AG20443 (cell line): ENCODE measurements at regions not wholly inside any gene's neighbourhood (a gene's known extent, or its start where the extent isn't known, plus 50 kb on each side); places are given as distances from the start of the nearest gene placed in this dataset.
"Not testable (repeated sequence)": the region's sequence is repeated elsewhere in the genome, so short reads cannot be mapped to it uniquely, and the experiment has no call there.

ENCODE experiments used
- DNase-seq: peaks from one replicate; pipeline ENCODE4 v3.0.0; 2012; ENCODE audit warnings: low spot score, mixed read lengths

DNA sequence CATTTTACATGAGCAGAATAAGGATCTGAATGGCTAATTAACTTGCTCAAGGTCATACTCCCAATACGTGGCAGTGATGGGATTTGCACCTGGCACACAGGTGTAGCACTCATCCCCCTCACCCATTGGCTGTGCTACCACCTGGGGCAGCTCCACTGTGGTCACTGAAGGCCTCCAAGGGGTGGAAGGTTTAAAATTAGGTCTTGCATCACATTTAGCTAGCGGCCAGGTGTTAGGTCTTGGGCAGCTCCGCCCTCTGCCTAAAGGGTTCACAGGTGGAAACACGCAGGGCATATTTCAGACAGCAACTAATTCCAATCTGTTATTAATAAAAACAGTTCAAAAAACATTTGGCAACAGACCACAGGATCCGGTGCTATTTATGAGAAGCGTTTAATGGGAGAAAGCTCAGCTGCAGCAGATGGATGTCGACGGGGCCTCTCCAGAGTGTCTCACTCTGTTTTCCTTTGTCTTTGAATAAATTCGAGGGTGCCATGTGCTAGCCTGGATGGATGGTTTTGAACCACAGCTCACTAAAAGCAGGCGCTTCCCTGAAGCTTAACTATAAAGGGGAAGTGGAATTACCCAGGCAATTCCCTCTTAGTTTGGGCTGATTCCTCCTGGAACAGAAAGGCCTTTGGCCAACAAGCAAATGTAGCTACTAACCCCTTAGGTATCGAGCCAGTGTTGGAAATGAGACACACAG, 1017.6 kb downstream of the TYW1 start:
- DNase-seq, result no peak

DNA sequence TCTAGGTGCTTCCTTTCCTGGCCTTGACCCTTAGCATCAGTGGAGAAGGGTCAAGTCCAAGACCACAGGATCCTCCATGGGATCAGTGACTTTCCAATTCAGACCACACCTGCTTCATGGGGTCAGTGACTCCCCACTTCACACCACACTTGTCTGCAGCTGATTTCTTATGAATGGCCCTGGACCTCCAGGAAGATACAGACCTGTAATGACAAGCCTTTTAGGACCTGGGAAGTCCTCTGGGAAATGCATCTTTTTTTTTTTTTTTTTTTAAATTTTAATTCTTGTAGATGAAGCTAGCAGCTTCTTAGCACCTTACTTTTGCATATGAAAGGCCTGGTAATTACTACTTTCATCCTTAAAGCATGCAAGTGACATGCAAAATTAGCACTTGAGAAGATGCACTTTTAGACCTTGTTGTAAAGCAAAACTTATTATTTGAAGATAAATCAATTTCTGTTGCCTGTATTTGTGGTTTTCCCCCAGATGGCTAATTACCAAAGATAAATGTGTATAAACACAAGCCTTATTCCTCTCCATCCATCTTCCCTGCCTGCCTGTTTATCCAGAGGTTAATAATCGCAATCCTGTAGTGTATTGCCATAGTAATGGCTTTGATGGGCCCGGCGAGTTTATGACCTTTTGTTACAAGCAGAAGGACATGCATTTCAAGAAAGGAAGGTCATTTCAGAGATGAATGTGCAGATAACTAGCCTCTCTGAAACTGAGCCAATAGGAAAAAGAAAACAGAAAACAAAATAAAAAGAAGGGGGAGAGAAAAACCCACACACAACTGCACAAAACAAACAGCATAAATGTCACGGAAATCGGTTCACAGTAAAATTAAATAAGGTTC, 1018.7 kb downstream of the TYW1 start:
- DNase-seq, result no peak

DNA sequence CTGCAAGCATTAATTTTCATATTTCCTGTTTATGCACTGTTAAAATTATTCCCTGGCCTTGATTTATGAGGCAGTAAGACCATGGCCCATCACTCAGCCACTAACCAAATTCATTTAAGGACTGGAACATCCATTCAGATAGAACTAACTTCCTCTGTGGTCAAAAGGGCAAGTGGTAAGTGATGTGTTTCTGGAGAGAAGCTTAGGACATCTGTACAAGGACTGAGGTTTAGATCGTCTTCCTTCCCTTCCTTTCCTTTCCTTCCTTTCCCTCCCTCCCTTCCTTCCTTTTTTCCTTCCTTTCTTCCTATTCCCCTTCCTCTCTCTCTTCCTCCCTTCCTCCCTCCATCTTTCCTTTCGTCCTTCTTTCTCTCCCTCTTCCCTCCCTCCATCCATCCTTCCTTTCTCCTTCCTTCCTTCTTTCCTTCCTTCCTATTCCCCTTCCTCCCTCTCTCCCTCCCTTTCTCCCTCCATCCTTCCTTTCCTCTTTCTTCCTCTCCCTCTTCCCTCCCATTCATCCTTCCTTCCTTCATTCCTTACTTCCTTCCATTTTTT, 1019.4 kb downstream of the TYW1 start:
- no peak for DNase-seq

GRCh38 chr7:68020102-68020501, 1023.5 kb downstream of the TYW1 start:
- DNase-seq, result no peak

DNA sequence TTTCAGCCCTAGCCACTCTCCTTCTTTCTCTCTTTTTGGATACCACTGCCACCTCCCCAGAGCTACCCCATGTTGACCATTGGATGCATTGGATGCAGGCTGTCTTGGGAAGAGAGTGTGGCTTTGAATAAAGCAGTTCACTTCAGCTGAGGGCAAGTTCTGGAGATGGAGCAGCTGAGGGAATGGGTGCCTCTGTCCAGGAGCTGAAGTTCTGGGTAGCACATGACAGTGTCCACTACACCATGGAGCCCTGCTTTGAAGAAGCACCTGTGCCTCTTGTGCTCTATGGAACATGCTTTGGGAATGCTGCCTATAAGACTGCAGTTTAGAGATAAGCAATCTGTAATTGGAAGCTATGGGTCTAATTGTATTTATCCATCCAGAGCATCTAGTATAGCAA, 1028.7 kb downstream of the TYW1 start:
- no peak for DNase-seq

DNA sequence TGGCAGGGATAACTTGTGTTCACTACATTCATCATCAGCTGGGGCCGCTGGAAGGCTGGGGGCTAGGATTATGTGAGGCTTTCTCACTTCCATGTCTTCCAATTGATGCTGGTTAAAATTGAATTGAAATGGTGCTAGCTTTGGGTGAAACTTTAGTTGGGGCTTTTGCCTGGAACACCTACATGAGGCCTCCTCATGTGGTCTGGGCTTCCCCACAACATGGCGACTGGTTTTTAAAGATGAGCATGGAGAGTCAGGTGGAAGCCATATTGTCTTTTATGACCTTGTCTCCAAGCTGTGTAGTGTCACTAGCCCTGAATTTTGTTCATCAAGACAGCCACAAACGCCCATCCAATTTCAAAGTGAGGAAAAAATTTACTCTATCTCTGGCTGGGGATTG, 1033.9 kb downstream of the TYW1 start:
- no peak for DNase-seq

DNA sequence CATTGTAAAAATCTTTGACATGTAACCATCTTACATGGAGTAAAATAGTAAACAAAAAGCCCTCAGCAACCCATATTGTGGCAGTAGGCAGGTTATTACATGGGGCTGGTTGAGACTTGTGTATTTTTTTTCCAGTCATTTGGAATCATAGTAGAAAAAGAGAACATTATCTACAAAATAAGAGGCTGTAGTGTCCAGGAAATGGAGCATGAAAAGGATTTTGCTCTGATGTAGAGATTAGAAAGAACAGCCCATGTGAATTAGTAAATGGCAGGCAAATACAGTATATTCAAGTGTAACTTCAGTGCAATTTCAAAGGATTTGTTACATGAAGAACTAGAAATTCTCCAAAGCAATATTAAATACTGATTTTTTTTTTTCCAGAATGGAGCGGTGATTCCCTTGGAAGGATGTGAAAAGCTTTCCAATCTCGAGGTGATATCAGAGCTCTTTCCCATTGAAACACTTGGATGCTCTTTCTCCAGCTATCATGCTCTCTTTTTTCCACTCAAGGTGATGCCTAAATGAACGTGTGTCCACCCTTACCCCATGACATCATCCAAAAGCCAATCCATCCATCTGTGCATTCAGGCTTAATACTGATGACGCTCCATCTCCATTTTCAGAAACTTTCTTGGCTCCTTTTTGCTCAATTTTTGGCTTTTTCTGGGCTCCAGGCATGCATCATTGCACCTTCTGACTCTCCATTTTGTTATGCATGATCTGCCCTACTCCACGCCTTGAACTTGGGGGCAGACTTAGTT, 1034.7 kb downstream of the TYW1 start:
- no peak for DNase-seq

DNA sequence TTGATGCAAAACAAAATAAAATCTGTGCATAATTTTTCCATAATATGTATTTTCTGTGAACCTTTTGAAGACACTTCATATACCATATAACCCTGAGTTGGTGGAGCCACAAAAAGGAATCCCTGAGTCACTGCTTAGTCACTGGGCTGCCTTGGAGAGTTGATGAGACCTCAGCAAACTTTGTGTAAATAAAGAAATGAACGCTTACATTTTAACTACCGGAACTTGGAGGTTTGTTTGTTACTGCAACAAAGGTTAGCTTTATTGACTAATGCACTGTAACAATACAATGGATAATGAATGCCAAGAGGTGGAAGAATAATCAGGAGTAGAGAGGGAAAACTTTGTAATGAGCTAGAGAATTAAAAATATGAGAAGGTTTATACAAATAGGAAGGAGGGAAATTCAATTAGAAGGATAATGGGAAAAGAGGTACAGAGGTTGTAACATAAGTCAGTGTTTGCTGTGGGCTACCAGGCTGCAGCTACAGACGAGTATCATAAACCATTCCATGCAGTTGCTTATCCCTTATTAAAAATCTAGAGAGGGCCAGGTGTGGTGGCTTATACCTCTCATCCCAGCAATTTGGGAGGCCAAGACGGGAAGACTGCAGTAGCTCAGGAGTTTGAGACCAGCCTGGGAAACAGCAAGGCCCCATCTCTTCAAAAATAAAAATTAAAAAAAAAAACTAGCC, 1042.1 kb downstream of the TYW1 start:
- no peak for DNase-seq

DNA sequence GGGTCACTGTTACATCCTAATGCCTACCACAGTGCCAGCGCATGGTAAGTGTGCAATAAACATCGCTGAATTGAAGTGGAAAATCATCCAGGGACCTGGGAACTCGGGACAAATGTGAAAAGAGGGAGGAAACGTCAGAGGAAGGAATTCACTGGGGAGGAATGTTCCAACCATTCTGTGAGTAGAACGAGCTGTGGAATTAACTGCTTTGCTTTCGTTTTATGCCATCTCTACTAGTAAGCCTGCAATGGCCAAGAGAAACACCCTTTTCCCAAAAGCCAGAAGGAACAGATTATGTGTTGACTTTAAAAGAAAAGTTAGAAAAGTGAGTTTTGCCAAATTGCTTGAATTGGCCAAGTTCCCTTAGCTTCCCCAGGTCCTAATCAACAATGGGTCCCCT, 1044.9 kb downstream of the TYW1 start:
- DNase-seq, result no peak

DNA sequence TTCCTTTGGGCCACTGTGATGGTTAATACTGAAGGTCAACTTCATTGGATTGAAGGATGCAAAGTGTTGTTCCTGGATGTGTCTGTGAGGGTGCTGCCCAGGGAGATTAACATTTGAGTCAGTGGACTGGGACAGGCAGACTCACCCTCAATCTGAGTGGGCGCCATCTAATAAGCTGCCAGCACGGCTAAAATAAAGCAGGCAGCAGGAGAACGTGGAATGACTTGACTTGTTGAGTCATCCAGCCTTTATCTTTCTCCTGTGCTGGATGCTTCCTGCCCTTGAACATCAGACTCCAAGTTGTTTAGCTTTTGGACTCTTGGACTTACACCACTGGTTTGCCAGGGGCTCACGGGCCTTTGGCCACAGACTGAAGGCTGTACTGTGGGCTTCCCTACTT, 1046.9 kb downstream of the TYW1 start:
- no peak for DNase-seq

DNA sequence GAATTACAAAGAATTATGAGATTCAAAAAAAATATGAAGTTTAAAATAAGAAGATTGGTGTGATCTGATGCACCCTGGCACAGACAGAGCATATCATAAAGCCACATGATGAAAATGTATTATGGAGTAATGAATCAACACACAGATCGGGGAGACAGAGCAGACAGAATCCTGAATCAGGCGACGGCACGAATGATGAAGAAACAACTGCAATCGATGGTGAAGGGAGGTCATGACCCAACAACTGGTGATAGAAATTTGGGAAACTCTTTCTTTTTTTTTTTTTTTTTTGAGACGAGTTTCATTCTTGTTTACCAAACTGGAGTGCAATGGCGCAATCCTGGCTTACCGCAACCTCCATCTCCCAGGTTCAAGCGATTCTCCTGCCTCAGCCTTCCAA, 1054.0 kb downstream of the TYW1 start:
- DNase-seq, result no peak

DNA sequence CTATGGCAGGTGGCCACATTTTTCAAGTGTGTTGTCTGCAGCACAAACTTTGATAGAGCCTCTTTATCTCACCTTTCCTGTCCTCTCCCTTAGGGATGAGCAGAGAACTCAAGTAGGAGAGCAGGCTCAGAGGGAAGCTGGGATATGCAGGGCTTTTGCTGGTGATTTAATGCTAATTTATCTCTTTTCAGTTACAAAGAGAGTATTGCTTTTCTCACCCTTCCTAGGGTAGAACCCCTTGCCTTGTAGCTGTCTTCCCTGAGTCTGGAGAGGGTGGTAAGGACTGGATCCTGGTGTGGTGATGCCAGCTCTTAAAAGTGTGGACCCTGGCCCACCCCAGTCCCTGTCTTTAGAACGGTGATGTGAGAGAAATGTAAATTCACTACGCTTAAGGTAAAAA, 1061.4 kb downstream of the TYW1 start:
- no peak for DNase-seq

DNA sequence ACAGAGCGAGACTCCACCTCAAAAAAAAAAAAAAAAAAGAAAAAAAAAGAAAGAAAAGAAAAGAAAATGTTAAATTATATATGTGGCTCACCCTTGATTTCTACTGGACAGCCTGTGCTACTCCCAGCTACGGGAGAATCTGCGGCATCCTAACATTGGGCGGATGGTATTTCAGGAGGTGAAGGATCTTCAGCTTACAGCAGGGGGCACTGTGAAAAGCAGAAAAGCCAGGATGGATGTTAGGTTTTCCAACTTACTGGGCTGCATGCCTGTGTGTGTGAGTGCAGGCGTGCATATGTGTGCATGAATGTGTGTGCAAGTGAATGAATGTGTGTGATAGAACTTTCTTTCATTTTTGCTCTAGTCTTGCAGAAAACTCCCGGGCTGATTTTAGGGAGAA, 1066.5 kb downstream of the TYW1 start:
- peak; percentile 14 for DNase-seq

DNA sequence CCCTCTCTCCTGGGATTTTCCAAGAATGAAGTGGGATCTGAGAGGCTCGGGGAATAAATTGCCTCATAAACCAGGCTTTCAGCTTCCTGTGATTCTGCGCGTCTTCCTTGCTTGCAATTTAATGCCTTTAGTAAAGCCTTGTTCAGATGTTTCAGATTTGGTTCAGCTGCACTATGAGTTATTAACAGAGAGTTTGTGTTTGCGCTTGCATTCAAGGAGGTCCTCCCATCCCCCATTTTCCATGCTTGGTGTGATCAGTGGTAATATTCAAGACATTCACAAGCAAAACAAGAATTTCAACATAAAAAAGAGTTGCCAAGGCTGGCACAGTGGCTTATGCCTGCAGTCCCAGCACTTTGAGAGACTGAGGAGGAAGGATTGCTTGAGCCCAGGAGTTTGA, 1068.9 kb downstream of the TYW1 start:
- DNase-seq, result no peak

DNA sequence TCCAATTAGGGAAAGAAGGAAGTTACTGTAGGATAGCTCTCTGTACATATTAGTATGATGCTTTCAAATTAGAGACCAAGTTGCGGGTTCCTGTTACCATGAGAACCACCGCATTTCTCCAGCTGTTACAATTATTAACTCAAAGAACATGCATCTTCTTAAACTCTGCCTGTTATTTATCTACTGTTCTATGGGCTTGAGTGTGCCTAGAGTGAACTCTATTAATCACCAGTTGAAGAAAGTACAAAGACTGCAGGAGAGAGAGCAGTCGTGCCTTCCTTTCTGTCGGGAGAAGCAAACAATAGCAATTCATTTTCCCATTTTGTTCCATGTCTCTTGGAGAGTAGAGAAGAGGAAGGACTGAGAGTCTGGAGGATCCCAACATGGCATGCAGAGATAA, 1071.2 kb downstream of the TYW1 start:
- no peak for DNase-seq

GRCh38 chr7:68070992-68071391, 1074.4 kb downstream of the TYW1 start:
- DNase-seq, result no peak

DNA sequence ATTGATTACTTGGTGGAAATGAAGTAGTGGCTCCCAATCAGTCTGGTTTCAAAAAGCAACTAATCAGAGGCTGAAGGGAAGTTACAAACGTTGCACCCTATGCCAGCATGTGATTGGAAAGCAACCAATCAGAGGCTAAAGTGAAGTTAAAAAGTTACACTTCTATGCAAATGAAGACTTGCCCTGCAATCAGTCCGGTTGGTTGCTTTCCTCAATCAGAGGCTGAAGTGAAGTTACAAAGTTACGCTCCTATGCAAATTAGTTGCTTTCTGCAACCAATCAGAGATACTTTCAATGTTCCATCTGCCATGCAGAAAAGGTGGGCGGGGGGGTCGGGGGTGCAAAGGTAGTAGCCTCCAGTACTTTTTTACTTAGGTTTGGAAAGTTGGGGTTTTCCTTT, 1077.1 kb downstream of the TYW1 start:
- no peak for DNase-seq

GRCh38 chr7:68074242-68074641, 1077.6 kb downstream of the TYW1 start:
- DNase-seq, result peak; percentile 11

GRCh38 chr7:68078157-68078710, 1081.6 kb downstream of the TYW1 start:
- DNase-seq, result no peak

- DNase-seq, result not testable (repeated sequence)
These were observed 1085.7 kb downstream of the TYW1 start for GRCh38 chr7:68082066-68082960.
